Transverse colon (tissue), 4 donors: ENCODE measurements at regions not wholly inside any gene's neighbourhood (a gene's known extent, or its start where the extent isn't known, plus 50 kb on each side); places are given as distances from the start of the nearest gene placed in this dataset.

ENCODE experiments used
- CTCF ChIP-seq, 5 experiments: fragments of 200-600 bp in 3 of 5; fragments of 450-650 bp in 2 of 5; sonication (generic) in 3 of 5; IDR thresholded peaks; 1 replicate in 2 of 5; 2 replicates in 3 of 5; pipeline ENCODE4 v1.5.1; 2016 to 2017; ENCODE audit warnings: antibody characterized with exemption in 5 of 5, inconsistent platforms in 3 of 5, mild to moderate bottlenecking in 2 of 5, moderate library complexity in 1 of 5
- EP300 ChIP-seq: sonication (generic); formaldehyde crosslinking; IDR thresholded peaks from one replicate; pipeline ENCODE4 v1.6.1; 2017; ENCODE audit warnings: antibody characterized with exemption, low read depth
- POLR2A ChIP-seq: fragments of 450-650 bp; IDR thresholded peaks from one replicate; pipeline ENCODE4 v1.6.1; 2016; ENCODE audit warnings: antibody characterized with exemption, mild to moderate bottlenecking, moderate library complexity
- POLR2AphosphoS5 ChIP-seq, 3 donors: sonication (generic); formaldehyde crosslinking; IDR thresholded peaks; one replicate each; pipeline ENCODE4 v1.6.1; 2016; ENCODE audit warnings: antibody characterized with exemption in 3 of 3

- TF ChIP-seq CTCF (IDR thresholded peaks at IDR 0.05) (no peak), POLR2A (no peak), EP300 (no peak), POLR2AphosphoS5 (IDR thresholded peaks at IDR 0.05) (no peak)
Measured at GRCh38 chr17:71084838-71085237, 915.5 kb downstream of the KCNJ2 start.
